ENCODE measurements at regions not wholly inside any gene's neighbourhood (a gene's known extent, or its start where the extent isn't known, plus 50 kb on each side); places are given as distances from the start of the nearest gene placed in this dataset.

GRCh38 chr5:35513612-35514011 lies 104.1 kb upstream of the SPEF2 start (continued):
- no peak for TF ChIP-seq ZNF609 (CRISPR knock-in tag; IDR thresholded peaks at IDR 0.05; ENCODE audit: borderline replicate concordance)
- no peak for TF ChIP-seq NKX3-1 (CRISPR knock-in tag; IDR thresholded peaks at IDR 0.05)
- TF ChIP-seq ZSCAN30 (CRISPR knock-in tag; IDR thresholded peaks at IDR 0.05): no peak
- no peak for TF ChIP-seq ZFP90 (CRISPR knock-in tag; IDR thresholded peaks at IDR 0.05; ENCODE audit: borderline replicate concordance)

- ChIA-PET POLR2A (no interaction called here), CTCF (ENCODE audit: low intra/inter-chr PET ratio, low total read pairs) (no interaction called here)
- Histone ChIP-seq H3K4me3 (replicated peaks in 1 of 3; ENCODE audit: insufficient read depth in 1 of 3, low read depth in 2 of 3, low read length in 3 of 3) (no peak overlapping the region), H3K27ac (ENCODE audit: extremely low read length, insufficient read depth, low read length) (no peak overlapping the region), H2AFZ (ENCODE audit: low read length) (no peak overlapping the region), H3K9me3 (ENCODE audit: low read length) (no peaks in the 10 kb centered on the region; the same call in 1 of the 2 replicates), H3K4me1 (ENCODE audit: insufficient read depth, low read length) (no peaks in the 10 kb centered on the region), H3K36me3 (replicated peaks in 1 of 2; ENCODE audit: control insufficient read depth in 1 of 2, insufficient read depth in 2 of 2, low read length in 2 of 2) (no peaks in the 10 kb centered on the region), H3K9ac (ENCODE audit: insufficient read depth, low read depth, low read length) (no peak overlapping the region), H3K79me2 (ENCODE audit: insufficient read depth, low read length) (no peaks in the 10 kb centered on the region), H4K20me1 (ENCODE audit: insufficient read depth, low read length) (no peaks in the 10 kb centered on the region), H3K4me2 (ENCODE audit: low read depth, low read length) (no peak overlapping the region), H3K27me3 (ENCODE audit: control insufficient read depth in 1 of 2, insufficient read depth in 2 of 2, low read length in 2 of 2) (no peaks in the 10 kb centered on the region)
- 64% methylated on average over 4 of the region's 4 CpGs for WGBS (ENCODE audit: low lambda C conversion rate)
- in situ Hi-C loops (cut with HindIII; ENCODE audit: extremely low pct_ligation_motif_present, low pct_unique_long_range_greater_than_20kb): no loop called here
- BruUV-seq (replicated peaks): no TSS peak
- FAIRE-seq: no peak
- intact Hi-C loops (cut with micrococcal nuclease; ENCODE audit: unreplicated experiment): no loop called here
- ATAC-seq: no peak
- no peak for DNase-seq (ENCODE audit: low spot score)
- TF ChIP-seq U2AF2 (IDR thresholded peaks at IDR 0.05; ENCODE audit: low read depth, low read length): no peak
- no peak for TF ChIP-seq HBP1 (CRISPR knock-in tag; IDR thresholded peaks at IDR 0.05; ENCODE audit: low read depth)
- TF ChIP-seq ZNF556 (CRISPR knock-in tag; IDR thresholded peaks at IDR 0.05; ENCODE audit: borderline replicate concordance): no peak
- no peak for TF ChIP-seq ZNF720 (CRISPR knock-in tag; IDR thresholded peaks at IDR 0.05)
- no peak for TF ChIP-seq ARID4A (CRISPR knock-in tag; IDR thresholded peaks at IDR 0.05; ENCODE audit: borderline replicate concordance)
- no peak for TF ChIP-seq ELK4 (CRISPR knock-in tag; IDR thresholded peaks at IDR 0.05; ENCODE audit: borderline replicate concordance)
- no peak for TF ChIP-seq ZNF10 (CRISPR knock-in tag; IDR thresholded peaks at IDR 0.05; ENCODE audit: borderline replicate concordance, low read depth)
- TF ChIP-seq DPF2 (CRISPR knock-in tag; IDR thresholded peaks at IDR 0.05; ENCODE audit: borderline replicate concordance, low read depth): no peak
Measured at GRCh38 chr5:35502206-35502605, 115.5 kb upstream of the SPEF2 start.

Data from HepG2 (cell line).